ENCODE measurements at regions not wholly inside any gene's neighbourhood (a gene's known extent, or its start where the extent isn't known, plus 50 kb on each side); places are given as distances from the start of the nearest gene placed in this dataset.
"Not testable (repeated sequence)": the region's sequence is repeated elsewhere in the genome, so short reads cannot be mapped to it uniquely, and the experiment has no call there.

DNA sequence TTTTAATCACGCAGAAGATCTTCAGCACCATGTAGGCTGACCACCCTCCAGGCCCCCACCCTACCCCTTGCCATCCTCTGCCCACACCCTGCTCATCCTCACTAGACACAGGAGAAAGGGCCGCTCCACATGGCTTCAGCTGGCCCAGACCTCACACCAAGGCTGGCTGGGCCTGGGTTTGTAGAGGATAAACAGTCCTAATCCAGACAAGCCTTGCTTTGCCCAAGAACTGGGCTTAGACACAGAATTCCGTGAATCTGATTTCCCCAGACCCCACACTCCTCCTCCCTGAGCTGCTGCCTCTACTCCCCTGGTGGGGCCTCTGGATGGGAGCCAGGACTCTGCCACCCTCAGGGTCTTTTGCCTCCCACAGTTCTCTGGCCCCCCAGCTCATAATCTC lies 185.3 kb downstream of the CYP26B1 start:
- POLR2A ChIA-PET (ENCODE audit: low non-redundant PET), result no interaction called here
- CTCF ChIA-PET, result no interaction called here
- Histone ChIP-seq H3K36me3 (ENCODE audit: insufficient read depth, low read length, poor library complexity, severe bottlenecking) (no peaks in the 10 kb centered on the region), H3K27ac (ENCODE audit: low read depth, low read length, poor library complexity, severe bottlenecking) (no peak overlapping the region), H3K9me3 (ENCODE audit: low read depth, low read length, poor library complexity, severe bottlenecking) (peaks cover 13% of the 10 kb centered on the region), H3K4me3 (ENCODE audit: low read depth, low read length, poor library complexity, severe bottlenecking) (no peak overlapping the region), H3K27me3 (replicated peaks; ENCODE audit: insufficient read depth, low read depth, low read length, poor library complexity) (no peaks in the 10 kb centered on the region), H3K4me1 (ENCODE audit: insufficient read depth, low read length, poor library complexity, severe bottlenecking) (no peaks in the 10 kb centered on the region)
- no peak for DNase-seq (ENCODE audit: low spot score)
- TF ChIP-seq EZH2 (IDR thresholded peaks at IDR 0.05; ENCODE audit: borderline replicate concordance, low read depth, low read length, poor library complexity, severe bottlenecking), result no peak
- TF ChIP-seq, protein P1, sequence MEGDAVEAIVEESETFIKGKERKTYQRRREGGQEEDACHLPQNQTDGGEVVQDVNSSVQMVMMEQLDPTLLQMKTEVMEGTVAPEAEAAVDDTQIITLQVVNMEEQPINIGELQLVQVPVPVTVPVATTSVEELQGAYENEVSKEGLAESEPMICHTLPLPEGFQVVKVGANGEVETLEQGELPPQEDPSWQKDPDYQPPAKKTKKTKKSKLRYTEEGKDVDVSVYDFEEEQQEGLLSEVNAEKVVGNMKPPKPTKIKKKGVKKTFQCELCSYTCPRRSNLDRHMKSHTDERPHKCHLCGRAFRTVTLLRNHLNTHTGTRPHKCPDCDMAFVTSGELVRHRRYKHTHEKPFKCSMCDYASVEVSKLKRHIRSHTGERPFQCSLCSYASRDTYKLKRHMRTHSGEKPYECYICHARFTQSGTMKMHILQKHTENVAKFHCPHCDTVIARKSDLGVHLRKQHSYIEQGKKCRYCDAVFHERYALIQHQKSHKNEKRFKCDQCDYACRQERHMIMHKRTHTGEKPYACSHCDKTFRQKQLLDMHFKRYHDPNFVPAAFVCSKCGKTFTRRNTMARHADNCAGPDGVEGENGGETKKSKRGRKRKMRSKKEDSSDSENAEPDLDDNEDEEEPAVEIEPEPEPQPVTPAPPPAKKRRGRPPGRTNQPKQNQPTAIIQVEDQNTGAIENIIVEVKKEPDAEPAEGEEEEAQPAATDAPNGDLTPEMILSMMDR (conservative IDR thresholded peaks at IDR 0.05; ENCODE audit: low read depth, low read length), result no peak
- intact Hi-C loops (cut with micrococcal nuclease; ENCODE audit: unreplicated experiment), result no loop called here
- no TSS peak for BruUV-seq (replicated peaks)

DNA sequence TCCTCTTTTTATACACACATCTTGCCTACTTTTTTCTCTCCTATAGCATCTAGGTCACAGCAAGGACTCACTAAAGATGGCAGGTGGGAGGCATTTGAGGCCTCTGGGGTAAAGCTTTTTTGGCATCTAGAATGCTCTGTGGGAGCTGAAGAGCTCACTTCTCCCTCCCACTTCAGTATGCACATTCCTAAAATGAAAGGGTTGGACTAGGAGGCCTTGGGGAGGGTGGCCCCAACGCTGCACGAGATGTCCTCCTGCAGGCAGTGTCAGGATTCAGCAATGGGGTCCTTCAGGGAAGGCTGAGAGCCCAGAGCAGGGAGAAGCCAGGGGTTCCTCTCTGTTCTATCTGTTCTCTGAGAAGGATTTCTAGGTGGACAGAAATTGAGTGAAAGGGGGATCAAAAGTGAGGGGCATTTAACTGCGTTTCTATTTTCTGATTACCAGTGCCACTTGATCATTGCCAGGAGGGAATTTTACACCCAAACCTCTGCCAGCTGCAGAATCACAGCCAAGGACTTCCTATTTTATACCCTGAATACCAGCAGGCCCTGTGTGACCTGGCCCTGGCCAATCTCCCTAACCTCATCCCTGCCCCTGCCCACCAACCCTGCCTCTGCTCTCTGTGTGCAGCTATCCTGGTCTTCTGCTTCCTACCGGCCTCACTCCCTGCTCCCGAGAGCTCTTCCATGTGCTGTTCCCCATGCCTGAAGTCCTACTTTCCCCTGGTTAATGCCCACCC lies 186.2 kb downstream of the CYP26B1 start:
- Histone ChIP-seq H3K9me3 (ENCODE audit: low read depth, low read length, poor library complexity, severe bottlenecking) (peaks cover 16% of the 10 kb centered on the region), H3K4me3 (ENCODE audit: low read depth, low read length, poor library complexity, severe bottlenecking) (no peak overlapping the region), H3K36me3 (ENCODE audit: insufficient read depth, low read length, poor library complexity, severe bottlenecking) (no peaks in the 10 kb centered on the region), H3K27ac (ENCODE audit: low read depth, low read length, poor library complexity, severe bottlenecking) (no peak overlapping the region), H3K27me3 (replicated peaks; ENCODE audit: insufficient read depth, low read depth, low read length, poor library complexity) (no peaks in the 10 kb centered on the region), H3K4me1 (ENCODE audit: insufficient read depth, low read length, poor library complexity, severe bottlenecking) (no peaks in the 10 kb centered on the region)
- DNase-seq (ENCODE audit: low spot score), result no peak
- ChIA-PET POLR2A (ENCODE audit: low non-redundant PET) (no interaction called here), CTCF (no interaction called here)
- no TSS peak for BruUV-seq (replicated peaks)
- intact Hi-C loops (cut with micrococcal nuclease; ENCODE audit: unreplicated experiment), result no loop called here
- TF ChIP-seq, protein P1 (conservative IDR thresholded peaks at IDR 0.05; ENCODE audit: low read depth, low read length), result no peak
- no peak for TF ChIP-seq EZH2 (IDR thresholded peaks at IDR 0.05; ENCODE audit: borderline replicate concordance, low read depth, low read length, poor library complexity, severe bottlenecking)

DNA sequence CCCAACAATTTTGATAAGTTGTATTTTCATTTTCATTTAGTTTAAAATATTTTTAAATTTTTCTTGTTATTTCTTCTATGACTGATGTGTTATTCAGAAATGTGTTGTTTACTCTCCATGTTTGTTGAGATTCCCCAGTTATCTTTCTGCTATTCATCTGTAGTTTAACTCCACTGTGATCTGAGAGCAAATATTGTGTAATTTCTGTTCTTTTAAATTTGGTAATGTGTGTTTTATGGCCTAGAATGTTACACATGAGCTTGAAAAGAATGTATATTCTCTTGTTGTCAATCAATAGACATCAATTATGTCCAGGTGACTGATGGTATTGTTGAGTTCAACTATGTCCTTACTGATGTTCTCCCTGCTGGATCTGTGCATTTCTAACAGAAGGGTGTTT lies 188.2 kb downstream of the CYP26B1 start:
- Histone ChIP-seq H3K4me1 (ENCODE audit: insufficient read depth, low read length, poor library complexity, severe bottlenecking) (no peaks in the 10 kb centered on the region), H3K36me3 (ENCODE audit: insufficient read depth, low read length, poor library complexity, severe bottlenecking) (no peaks in the 10 kb centered on the region), H3K4me3 (ENCODE audit: low read depth, low read length, poor library complexity, severe bottlenecking) (no peak overlapping the region), H3K9me3 (ENCODE audit: low read depth, low read length, poor library complexity, severe bottlenecking) (peaks cover 16% of the 10 kb centered on the region), H3K27me3 (replicated peaks; ENCODE audit: insufficient read depth, low read depth, low read length, poor library complexity) (no peaks in the 10 kb centered on the region), H3K27ac (ENCODE audit: low read depth, low read length, poor library complexity, severe bottlenecking) (no peak overlapping the region)
- no peak for DNase-seq (ENCODE audit: low spot score)
- TF ChIP-seq EZH2 (IDR thresholded peaks at IDR 0.05; ENCODE audit: borderline replicate concordance, low read depth, low read length, poor library complexity, severe bottlenecking), result no peak
- TF ChIP-seq, protein P1 (conservative IDR thresholded peaks at IDR 0.05; ENCODE audit: low read depth, low read length), result no peak
- ChIA-PET POLR2A (ENCODE audit: low non-redundant PET) (no interaction called here), CTCF (no interaction called here)
- intact Hi-C loops (cut with micrococcal nuclease; ENCODE audit: unreplicated experiment), result no loop called here
- BruUV-seq (replicated peaks), result no TSS peak

DNA sequence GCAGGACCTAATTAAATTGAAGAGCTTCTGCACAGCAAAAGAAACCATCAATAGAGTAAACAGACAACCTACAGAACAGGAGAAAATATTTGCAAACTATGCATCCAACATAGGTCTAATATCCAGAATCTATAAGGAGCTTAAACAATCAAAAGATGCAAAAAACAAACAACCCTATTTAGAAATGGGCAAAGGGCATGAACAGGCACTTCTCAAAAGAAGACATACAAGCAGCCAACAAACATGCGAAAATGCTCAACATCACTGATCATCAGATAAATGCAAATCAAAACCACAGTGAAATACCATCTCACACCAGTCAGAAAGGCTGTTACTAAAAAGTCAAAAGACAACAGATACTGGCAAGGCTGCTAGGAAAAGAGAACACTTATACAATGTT lies 189.2 kb downstream of the CYP26B1 start:
- POLR2A ChIA-PET (ENCODE audit: low non-redundant PET); DNase-seq (ENCODE audit: low spot score); CTCF ChIA-PET; H3K36me3 ChIP-seq (ENCODE audit: insufficient read depth, low read length, poor library complexity, severe bottlenecking); BruUV-seq (replicated peaks); H3K4me1 ChIP-seq (ENCODE audit: insufficient read depth, low read length, poor library complexity, severe bottlenecking); intact Hi-C loops (cut with micrococcal nuclease; ENCODE audit: unreplicated experiment); H3K27me3 ChIP-seq (replicated peaks; ENCODE audit: insufficient read depth, low read depth, low read length, poor library complexity); H3K4me3 ChIP-seq (ENCODE audit: low read depth, low read length, poor library complexity, severe bottlenecking); H3K27ac ChIP-seq (ENCODE audit: low read depth, low read length, poor library complexity, severe bottlenecking): not testable (repeated sequence)
- peaks cover 16% of the 10 kb centered on the region for H3K9me3 ChIP-seq (ENCODE audit: low read depth, low read length, poor library complexity, severe bottlenecking)

Measured in A673 (cell line).